HG03521 (cell line): ENCODE measurements at regions not wholly inside any gene's neighbourhood (a gene's known extent, or its start where the extent isn't known, plus 50 kb on each side); places are given as distances from the start of the nearest gene placed in this dataset.
"Not testable (repeated sequence)": the region's sequence is repeated elsewhere in the genome, so short reads cannot be mapped to it uniquely, and the experiment has no call there.

ENCODE experiments used
- ATAC-seq: cut with Tn5 transposase; IDR thresholded peaks from one replicate; pipeline ENCODE4 v1.9.1; 2021; ENCODE audit warnings: mild to moderate bottlenecking, moderate library complexity; ENCODE audit not compliant: unreplicated experiment

DNA sequence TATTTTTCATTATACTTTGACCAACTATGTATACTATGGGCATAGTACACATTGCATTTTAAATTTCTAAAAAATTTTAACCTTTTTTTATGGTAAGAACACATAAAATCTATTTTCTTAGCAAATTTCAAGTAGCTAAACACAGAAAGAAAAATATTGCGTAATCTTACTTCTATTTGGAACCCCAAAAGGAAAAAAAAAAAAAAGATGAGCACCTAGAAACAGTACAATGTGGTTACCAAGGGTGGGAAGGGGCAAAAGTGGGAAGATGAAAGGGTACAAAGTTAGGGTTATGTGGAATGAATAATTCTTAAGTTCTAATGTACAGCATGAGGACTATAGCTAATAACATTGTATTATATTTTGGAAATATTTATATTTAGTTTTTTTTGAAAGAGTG, 205.0 kb upstream of the EPHA4 start:
- ATAC-seq = no peak

DNA sequence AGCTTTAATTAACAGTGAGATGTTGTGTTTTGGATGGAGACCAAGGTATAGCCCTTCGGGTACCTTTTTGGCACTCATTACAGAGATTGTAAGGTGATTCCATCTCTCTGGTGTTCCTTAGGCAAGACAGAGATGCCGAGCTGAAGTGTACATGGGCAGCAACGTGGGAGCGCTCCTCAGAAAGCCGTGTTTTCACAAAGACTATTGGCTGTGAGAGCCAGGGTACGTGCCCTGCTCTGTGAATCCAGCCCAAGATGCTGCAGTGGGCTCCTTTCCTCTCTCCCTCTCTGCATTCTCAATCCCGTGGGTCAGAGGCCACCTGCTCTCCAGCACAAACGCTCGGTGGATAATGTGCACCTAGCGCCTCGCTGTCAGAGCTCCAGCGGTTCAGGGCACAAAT, 203.0 kb upstream of the EPHA4 start:
- no peak for ATAC-seq

DNA sequence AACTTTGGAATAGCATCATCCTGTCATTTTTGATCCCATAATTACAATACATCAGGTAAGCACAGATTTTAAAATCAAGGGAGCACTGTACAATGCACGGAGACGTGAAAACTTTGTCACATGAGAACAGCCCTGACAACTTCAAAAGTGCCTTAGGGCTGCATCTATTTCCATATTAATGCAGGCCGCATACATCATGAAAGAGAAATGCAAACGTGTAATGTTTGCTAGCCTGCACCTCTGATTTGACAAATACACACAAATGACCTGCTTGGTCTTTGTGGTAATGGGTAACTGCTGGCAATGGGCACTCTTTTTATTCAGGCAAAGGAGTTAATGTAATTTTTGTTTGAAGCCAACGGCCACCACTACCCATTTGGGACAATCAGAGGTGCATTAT, 202.0 kb upstream of the EPHA4 start:
- no peak for ATAC-seq

DNA sequence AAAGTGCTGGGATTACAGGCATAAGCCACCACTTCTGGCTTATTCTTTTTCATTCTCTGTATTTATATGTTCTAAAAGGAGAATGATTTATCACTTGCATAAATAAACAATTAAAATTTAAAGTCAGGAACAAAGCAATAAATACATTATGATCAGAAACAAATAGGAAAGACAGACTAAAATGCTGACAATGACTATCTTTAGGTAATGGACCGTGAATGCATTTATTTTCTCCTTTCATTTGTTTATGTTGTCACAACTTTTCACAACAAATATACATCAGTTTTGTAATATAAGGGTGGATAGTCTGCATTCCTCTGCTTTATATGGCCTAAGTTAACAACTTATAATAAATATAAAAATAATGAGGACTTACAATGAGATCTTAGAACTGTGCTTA, 199.2 kb upstream of the EPHA4 start:
- ATAC-seq = no peak

DNA sequence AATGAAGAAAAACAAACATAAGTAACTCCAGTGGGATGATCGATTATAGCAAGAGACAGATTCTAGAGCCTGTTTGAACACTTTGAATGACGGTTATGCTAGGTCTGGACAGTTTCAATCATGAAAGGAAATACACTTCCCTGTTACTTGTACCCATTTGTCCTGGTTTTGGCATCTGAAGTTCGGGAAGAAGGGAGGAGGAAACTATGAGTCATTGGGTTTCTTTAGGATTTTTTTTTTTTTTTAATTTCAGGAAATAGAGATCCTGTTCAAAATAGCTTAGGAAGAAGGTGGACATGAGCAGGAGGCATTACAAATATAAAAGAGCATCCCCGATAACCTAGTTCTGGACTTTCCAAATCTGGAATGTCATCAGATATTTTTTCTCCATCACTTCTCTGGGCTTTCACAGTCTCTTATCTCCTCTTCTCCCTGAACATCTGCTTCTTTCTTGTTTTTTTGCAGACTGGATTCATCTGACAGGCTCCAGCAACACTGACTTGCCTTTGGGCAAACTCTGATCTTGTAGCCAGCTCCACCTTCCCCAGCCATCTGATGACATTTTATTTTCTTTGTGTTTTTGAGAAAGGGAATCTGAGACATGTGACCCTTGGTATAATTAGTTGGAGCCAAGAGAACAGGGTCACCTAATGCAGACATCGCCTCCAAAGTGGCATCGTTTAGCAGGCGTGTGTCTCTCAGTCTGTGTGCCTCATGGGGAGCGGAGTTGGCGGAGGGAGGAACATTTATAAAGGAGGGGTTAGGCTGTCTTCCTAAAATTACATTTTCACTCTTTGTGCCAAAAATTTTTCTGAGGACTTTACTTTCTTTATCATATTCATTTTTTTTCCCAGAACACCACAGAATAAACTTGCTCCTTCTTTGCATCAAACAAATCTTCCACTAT, 195.3 kb upstream of the EPHA4 start:
- ATAC-seq = no peak

DNA sequence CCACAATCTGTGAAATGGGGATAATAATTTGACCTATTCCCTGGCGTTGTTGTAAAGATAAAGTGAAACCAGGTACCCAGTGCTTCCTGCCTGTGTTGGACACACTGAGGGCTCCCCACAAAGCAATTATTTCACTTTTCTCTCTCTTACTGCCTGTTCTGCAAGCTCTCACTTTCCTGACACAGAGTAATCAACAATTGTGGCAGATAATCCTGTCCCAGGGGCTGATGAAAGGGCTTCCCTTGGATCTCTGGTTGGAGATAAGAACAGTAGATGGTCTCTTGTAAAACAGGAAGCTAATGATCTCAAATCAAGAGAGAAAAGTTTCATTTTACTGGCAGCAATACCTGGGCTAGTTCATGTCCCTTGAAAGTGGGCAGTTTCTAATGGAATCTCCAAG, 190.4 kb upstream of the EPHA4 start:
- no peak for ATAC-seq

DNA sequence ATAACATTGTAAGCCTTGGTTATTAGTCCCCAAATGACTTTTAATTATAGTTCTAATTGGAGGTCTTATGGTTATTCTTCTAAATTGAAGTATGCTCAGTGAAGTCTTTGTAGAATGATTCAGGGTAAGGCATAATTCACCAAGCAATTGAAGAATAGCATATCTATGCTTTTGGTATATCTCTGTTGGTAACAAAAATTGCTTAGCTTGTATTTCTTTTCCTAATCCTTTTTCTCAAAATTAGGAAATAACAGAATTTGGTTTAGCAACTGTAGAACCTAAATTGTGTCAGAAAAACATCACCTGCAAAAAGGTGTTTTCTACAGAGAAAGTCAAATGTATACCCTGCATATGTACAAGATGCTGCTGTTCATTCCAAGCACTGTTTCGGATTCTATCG, 189.2 kb upstream of the EPHA4 start:
- no peak for ATAC-seq

DNA sequence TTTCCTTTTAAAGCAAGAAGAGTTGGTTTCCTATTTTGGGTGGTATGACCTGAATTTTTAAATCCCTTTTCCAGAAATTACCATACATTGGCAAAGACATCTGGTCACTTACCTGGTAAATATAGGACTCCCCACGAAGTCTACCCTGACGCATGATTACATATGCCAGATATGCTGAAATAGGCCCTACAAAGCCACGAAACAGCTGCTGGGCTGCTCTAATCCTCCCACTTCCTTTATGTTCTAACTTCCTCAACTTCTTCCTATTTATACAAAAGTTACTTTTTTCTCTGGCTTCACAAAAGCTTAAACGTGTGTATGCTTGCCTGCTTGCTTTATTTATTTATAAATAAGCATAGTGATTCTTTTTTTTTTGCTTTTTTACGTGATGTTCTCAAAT, 186.0 kb upstream of the EPHA4 start:
- ATAC-seq = no peak

DNA sequence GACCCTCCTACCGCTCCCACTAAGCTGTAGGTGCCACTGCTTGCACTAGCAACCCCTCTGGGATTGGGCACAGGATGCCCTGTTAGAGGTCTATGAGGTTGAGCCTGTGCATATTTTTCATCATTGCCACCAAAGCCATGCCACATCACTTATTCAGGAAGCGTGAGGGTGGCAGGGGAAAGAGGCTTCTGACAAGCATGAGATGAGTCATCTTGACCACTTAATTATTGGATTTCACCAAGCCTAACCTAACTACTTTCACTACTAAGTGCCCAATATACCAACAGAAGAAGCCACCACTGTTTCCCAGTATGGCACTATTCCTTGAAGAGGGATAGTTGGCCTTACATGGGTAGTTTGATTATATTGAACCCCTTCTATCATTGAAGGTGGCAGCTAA, 181.3 kb upstream of the EPHA4 start:
- no peak for ATAC-seq

DNA sequence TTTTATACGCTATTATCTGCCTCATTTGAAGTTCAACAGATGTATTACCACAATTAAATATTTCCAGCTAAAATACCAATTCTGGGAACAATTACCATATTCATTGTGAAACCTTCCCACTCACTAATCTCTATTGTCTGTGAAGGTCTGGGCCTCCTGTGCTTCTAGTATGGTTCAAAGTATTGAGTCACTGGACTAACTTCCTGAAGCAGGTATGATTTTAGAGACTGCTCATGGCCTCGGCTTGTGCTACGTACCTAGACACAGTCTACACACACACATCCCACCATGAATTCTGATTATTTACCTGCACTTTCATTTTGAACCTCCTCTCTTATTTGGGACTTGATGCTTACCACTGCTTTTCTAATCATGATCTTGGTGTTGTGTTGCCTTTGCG, 180.7 kb upstream of the EPHA4 start:
- ATAC-seq = no peak

DNA sequence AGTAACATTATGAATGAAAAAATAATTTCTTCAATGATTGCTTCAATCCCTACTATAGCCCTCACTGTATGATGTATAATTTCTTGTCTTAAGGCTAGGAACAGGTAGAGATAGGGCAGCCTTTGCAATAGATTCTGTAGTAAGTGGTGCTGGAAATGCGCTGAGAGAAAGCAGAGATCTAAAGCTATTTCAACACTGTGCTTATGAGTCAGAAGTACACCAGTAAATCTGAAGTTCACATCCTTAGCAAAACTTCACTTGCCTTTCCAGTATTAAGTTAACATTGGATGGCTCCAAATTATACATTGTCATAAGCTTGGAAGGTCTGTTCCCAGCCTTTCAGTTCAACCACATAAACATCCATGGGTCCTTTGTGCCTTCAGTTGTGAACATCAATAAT, 178.2 kb upstream of the EPHA4 start:
- ATAC-seq = no peak

DNA sequence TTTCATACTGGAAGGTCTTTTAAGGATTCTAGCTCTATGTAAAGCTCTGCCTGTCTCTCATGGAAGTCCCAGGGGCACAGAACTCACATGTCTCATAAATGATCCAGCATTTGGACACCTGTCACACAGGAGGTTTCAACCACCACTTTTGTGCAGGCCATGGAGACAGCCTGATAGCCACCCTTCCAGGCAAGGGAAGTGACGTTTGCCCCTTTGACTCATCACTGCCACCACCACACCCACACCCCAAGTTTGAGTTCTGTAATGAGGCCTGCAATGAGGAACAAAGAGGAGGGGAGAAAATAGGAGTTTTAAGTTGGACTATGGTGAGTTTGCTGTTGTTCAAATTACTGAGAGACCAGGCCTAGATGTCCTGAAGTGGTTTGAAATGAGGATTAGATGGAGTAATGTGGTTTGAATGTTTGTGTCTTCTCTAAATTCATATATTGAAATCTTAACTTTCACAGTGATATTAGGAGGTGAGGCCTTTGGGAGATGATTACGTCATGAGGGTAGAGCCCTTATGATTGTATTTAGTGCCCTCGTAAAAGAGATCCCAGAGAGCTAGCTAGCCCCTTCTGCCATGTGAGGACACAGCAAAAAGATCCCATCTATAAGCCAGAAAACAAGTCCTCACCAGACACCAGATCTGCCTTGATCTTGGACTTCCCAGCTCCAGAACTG, 175.3 kb upstream of the EPHA4 start:
- ATAC-seq = peak; percentile 83

DNA sequence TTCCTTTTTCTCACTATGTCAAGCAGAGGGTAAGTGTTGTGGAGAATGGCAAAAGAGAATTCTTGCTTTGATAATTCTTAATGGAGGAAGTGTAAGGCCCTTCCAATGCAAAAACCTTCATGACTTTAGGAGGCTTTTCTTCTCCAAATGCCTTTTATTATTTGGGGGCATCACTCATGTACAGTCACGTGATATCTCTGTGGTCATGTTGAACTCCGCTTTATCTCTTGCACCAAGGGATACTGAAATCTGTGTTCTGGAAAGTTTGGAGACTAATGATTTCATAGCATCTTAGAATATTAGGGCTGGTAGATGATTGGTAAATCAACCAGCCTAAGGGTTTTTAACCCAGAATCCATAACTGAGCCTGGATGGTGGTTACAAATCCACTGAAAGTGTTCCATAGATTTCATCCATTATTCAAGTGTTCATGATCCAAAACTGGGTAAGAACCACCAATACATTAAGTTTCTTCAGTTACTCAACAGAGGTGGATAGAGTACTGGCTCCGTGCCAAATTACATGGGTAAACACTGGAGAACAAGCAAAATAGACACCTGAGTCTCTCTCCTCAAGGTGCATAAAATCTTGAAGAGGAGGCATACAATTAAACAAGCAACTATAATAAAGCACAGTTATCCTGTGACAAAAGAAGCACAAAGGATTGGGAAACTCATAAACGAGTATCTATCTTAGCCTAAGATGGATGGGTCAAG, 169.6 kb upstream of the EPHA4 start:
- no peak for ATAC-seq

DNA sequence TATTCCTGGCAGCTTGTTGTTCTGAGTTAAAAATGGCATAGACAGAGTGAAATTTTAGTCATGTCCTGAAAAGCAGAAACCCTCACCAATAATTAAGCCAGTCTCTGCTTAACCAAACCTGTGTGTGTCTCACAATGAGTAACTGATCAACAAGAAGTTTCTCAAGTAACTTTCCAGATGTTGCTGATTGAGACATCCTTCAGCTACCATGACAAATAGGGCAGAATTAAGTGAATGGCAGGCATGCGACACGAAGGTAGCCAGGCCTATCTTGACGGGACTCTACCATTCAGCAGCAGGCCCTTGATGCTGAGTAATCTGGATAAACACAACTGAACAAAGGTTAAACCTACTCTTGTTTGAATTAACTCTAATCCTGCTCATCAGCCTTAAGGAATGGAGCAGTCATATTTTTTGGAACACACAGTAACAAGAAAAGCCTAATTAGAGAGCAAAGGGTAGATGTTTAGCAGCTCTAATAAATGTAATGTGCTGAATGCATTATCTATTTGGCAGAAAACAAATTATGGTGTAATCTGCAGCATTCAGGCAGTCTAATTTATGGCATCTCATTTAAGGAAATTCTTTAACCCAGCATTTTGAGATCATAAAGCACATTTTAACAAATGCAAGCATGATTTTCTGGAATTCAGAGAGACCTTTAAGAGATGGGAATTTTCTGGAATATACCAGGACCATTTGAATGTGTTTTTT, 159.5 kb upstream of the EPHA4 start:
- ATAC-seq = peak; percentile 63

DNA sequence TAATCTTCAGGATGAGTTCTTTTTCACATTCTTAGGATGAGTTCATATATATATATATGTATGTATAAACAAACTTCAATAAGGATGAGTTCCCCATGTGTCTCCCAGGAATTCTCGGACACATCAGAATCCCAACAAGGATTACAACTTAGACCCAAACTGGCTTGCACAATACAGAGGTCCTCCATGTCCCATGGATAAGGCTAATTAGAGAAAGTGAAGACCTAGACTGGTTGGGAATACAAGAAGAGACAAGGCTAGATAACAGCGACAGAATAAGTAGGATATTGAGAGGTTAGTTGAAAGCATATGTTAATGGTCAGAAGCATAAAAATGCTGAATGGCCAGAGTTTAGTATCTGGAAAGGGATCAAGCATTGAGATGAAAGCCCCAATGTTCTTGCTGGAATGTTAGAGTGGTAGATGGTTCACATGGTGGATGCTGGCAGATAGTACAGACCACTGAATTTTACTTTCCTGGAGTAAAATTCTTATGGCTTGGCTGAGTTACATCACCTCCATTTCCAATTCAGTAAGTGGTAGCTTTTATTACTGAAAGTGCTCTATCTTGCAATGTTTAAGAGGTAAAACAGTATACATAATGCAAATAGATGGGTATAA, 154.9 kb upstream of the EPHA4 start:
- ATAC-seq = no peak

DNA sequence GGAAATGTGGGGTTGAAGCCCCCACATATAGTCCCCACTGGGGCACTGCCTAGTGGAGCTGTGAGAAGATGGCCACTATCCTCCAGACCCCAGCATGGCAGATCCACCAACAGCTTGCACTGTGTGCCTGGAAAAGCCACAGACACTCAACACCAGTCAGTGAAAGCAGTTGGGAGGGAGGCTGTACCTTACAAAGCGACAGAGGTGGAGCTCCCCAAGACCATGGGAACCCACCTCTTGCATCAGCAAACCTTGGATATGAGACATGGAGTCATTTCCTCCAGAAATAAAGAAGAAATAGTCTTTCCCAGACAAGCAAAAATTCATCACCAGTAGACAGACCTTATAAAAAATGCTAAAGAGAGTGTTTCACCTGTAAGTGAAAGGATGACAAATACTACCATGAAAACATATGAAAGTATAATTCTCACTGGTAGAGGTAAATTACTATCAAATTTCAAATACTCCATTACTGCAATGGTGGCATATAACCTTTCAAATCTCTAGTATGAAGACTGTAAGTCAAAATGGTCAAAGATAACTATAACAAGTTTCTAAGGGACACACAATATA, 152.6 kb upstream of the EPHA4 start:
- no peak for ATAC-seq

DNA sequence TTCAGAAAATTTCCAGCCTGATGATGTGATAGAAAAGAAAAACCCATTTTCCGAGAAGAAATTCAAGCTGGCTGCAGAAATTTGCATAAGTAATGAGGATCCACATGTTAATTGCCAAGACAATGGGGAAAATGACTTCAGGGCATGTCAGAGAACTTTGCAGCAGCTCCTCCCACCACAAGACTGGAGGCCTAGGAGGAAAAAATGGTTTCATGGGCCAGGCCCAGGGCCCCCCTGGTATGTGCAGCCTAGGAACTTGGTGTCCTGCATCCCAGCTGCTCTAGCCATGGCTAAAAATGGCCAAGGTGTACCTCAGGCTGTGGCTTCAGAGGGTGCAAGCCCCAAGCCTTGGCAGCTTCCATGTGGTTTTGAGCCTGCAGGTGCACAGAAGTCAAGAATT, 152.0 kb upstream of the EPHA4 start:
- not testable (repeated sequence) for ATAC-seq

DNA sequence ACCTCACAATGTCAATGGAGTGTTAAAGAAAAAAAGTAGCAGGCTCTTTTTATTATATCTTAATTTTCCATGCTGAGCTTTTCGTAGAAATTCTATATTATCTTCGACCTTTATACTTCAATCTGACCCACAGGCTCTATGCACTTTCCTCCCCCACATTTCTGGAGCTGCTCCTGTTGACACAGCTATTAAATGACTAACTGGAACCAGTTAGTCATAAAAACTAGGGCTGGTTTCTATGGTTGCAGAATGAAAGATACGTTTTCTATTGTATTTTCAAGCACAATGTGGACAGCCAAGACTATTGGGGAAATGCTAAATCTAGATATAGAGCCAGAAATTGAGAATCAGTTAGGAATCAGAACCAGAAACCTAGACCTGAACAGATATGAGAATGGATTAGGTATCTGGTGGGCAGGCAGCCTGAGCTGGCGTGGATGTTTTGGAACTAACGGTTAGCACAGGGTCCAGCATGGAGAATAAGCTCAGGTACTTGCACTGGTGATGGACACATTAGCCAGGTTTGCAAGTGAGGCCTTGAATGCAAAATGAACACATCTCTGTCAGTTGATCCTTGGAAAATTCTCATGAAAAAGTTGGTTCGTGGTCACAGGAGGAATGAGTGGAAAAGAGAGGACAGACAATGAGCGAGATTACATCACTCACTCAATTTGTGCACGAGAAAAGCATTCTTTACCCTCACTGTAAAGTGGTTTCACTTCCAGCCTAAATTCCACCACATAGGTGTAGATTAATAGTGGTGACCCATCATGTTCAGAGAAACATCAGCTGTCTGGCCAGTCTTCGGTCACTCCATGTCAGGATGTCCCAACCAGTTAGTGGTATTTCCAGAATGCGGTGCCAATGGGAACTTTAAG, 144.6 kb upstream of the EPHA4 start:
- no peak for ATAC-seq

DNA sequence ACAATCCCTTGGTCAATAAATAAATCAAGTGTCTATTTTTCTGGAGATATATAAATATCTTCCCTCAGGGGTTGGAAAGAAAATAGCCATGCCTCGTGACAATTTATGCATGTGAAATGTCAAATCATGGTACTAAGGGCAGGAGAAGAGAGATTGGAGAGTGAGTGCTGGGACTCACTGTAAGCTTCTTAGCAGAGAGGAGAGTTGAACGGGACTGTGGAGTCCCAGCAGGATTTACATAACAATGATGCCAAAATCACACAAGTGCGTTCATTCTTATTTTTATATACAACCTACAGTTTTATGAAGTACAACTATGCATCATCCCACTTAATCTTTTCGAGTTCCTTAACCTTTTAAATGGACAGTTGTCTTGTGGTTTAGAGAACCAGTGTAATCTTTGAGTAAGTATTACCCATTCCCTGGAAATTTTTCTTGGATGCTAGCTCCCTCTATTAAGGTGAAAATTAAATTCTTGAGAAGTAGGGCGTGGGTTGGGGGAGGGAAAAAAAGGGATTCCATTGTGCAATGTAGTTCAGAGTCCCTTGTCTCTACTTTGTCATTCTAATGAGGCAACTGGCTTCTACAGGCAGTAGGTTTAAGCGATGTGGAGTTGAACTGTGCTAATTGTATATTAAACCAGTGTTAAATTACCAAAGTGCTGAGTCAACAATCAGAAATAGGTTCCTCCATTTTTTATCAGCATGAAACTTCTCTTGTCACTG, 143.6 kb upstream of the EPHA4 start:
- ATAC-seq = no peak
